HG03439 (cell line): ENCODE measurements at regions not wholly inside any gene's neighbourhood (a gene's known extent, or its start where the extent isn't known, plus 50 kb on each side); places are given as distances from the start of the nearest gene placed in this dataset.

Experiments used
- ATAC-seq: cut with Tn5 transposase; IDR thresholded peaks from one replicate; pipeline ENCODE4 v1.9.1; 2021; ENCODE audit warnings: mild to moderate bottlenecking, moderate library complexity; ENCODE audit not compliant: unreplicated experiment

GRCh38 chr9:82208741-82209450 lies 220.3 kb downstream of the SPATA31D1 start:
- ATAC-seq, result no peak

- ATAC-seq, result no peak
These were observed 221.4 kb downstream of the SPATA31D1 start for GRCh38 chr9:82209797-82210470.

DNA sequence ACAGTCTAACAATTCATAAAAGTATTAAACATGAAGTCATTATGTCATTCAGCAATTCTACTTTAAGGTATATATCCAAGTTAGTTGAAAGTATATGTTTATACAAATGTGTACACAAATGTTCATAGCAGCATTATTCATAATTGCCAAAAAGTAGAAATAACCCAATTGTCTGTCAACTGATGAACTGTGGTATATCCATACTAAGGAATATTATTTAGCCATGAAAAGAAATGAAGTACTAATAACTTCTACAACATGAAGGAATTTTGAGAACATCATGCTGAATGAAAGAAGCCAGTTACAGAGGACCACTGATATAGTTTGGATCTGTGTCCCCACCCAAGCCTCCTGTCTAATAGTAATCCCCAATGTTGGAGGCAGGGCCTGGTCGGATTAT lies 224.3 kb downstream of the SPATA31D1 start:
- ATAC-seq, result no peak

GRCh38 chr9:82216435-82216834 lies 227.9 kb downstream of the SPATA31D1 start:
- no peak for ATAC-seq

GRCh38 chr9:82223442-82223841 lies 234.9 kb downstream of the SPATA31D1 start:
- ATAC-seq, result no peak

DNA sequence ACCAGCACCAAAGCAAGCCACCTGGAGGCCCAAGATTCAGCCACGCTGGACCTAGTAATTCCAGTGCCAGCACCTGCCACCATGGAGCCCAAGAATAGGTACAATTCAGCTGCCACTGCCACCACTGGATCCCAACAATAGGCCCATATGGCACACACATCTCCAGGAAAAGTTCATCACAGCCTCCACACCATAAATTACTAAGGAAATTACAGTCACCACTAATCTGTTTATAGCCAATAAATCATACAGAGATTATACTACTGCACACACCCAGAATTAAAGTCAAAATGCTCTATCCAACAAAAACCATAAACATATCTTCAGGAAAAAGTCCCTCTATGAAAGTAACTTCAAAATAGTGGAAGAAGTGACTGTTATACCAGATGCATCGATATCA lies 242.8 kb downstream of the SPATA31D1 start:
- no peak for ATAC-seq

DNA sequence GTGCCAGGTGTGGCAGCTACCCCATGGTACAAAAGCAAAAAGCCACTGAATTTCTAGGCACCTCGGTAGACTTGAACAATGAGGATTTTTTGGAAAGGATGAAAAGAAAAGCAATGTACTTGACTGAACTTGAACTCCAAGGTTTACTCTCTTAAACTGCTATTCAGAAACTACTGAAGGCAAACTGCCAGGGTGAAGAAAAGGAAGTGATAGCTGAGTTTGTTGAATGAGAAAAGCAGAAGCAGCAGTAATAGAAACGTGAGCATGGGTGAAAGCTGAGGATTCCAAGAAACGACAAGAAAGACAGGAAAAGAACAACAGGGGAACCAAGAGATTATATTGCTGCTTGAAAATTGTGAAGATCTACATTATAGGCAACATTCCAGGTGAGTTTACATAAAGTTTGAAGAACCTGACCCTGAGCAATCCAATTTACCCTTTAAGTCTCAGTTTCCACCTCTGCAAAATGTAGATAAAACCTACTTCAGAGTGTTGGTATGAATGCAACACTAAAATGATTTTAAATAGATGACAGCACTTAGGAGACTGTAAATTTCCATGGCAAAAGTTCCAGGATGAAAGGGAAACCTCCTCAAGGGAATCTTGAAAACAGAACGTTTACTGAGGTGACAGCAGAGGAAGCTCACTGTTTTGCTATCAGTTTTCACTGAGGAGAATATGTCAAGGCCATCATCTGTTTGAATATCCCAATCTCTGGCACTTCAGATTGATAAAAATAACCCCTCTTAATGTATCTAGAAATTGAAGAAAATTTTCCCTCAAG lies 245.8 kb downstream of the SPATA31D1 start:
- ATAC-seq, result no peak

DNA sequence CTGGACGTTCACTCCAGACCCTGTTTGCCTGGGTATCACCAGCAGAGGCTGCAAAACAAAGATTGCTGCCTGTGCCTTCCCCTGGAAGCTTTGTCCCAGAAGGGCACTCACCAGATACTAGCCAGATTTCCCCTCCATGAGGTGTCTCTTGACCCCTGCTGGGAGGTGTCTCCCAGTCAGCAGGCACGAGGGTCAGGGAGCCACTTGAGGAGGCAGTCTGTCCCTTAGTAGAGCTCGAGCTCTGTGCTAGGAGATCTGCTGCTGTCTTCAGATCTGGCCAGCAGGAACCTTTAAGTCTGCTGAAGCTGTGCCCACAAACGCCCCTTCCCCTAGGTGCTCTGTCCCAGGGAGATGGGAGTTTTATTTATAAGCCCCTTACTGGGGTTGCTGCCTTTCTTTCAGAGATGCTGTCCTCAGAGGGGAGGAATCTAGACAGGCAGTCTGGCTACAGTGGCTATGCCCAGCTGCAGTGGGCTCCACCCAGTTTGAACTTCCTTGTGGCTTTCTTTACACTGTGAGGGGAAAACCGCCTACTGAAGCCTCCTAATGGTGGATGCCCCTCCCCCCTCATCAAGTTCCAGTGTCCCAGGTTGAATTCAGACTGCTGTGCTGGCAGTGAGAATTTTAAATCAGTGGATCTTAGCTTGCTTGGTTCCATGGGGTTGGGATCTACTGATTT lies 253.9 kb downstream of the SPATA31D1 start:
- ATAC-seq, result no peak

DNA sequence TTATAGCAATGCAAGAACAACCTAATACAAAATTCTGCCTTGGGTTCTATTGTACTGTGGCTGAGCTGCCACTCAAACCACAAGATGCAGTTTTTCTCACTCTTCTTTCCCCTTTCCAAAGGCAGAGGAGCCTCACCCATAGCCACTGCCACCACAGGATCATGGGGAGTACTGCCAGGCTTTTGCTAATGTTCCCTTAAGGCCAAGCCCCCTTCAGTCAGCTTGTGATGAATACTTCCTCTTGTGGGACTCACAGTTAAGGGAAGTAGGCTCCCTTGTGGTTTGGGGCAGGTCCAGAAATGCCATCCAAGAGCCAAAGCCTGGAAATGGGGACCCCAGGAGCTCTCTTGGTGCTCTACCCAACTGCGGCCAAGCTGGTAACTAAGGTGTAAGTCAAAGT lies 258.7 kb downstream of the SPATA31D1 start:
- ATAC-seq, result no peak

DNA sequence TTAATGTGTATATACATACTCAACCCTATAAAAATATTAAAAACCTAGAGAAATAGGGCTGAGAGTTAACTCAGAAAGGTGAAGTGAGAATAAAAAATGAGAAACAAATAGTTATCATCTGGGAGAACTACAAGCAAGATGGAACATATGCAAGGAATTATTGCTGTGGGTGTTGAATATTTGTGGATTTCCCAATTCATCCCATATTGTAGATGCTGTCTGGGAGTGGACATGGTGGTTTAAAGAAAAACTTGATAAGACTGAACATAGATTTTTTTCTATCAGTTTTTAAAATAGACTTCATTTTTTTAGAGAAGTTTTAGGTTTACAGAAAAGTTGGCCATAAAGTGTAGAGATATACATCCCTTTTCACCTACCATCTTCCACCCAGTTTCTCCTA lies 263.5 kb downstream of the SPATA31D1 start:
- no peak for ATAC-seq

DNA sequence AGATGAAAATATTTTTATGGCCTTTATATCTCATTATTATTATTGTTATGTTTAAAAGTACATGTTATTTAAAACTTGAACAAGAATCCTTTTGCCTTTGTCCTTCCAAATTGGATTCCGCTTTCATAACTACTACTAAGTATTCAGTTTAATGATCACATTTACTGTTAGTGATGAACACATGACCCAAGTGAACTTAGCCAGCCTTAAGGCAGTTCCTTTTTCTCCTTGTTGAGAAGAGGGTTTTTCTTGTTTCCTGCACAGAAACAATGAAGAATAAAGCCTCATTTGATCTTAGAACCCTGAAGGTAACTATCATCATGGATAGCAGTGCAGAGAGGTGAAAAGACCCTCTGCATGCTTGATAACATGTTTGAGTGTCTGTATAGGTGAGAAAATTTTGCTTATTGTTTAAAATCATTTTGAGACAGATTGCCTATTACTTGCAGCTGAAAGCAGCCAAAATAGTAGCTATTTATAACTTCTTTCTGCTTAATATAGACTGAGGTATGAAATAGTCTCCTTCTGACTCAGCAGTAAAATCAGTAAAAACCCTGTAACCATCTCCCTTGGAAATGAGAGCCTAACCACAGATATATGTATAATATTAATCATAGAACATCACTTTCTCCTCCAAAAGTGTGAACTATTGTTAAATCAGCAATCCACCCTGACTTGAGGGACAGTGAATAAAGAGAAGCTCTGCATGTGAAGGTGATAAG lies 266.2 kb downstream of the SPATA31D1 start:
- no peak for ATAC-seq

DNA sequence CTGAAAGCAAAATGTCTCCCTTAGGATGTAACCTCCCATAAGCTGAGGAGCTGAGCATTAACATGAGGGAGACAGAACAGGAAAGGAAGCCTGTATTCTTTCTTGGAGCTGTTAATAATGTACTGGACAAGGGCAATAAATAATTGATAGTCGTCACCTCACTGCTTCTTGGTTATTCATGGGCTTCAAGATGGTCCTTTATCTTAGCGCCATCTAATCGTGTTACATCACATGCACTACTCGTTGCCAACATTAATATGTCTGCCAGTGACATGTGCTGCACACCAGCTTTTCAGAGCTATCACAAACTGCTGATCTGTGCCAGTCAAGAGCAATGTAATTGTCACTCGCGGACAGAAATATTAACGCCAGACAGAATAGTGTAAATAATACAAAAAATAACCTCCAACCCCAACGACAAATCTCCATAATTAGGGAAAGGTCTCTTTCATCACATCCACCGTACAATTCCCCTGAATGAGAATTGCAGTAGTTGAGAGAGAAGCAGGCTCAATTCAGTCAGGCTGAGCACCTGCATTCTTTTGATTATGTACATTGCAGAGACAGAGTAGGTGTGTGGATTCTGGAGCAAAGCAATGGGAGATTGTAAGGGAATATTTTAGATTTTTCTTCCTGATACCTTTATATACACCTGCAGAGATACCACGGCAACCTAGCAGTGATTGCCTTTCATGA lies 267.1 kb downstream of the SPATA31D1 start:
- no peak for ATAC-seq

- no peak for ATAC-seq
These were observed 272.1 kb downstream of the SPATA31D1 start for GRCh38 chr9:82260691-82261090.

DNA sequence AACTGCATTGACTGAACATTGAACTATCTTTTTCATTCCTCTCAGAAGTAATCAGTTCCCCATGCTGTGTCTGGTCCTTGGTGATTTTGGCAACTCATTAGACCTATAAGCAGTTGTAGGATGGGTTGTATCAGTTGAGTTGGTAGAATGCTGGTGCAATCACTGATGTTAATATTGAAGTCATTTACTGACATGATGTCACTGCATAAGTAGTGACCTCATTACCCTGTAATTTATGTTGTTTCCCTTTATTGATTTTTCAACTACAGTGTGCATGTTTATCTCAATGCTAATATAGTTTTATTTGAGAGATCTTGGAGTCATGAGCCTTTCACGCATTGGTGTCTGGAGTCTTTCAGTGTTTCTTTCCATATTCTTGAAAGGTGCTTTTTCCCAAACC lies 275.0 kb downstream of the SPATA31D1 start:
- no peak for ATAC-seq

DNA sequence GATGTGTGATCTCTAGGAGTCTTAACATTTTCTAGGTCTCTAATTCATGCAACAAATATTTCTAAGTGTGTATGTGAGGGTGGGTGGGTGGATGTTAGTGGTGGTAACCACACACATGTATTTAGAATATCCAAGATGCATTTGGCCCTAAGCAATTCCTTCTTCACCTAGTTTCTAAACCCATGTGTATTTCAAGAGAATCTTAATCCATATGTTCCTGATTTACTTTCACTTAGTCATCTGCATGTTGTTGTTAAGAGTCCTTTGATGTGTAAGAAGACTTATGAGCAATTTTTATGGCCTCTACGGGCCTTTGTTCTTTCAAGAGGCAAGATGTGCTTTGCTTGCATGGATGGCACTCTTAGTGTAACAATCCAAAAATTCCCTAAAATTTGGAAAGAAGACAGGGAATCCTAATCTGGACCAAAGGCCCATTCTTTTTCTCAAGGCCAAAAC lies 282.6 kb downstream of the SPATA31D1 start:
- ATAC-seq, result no peak

DNA sequence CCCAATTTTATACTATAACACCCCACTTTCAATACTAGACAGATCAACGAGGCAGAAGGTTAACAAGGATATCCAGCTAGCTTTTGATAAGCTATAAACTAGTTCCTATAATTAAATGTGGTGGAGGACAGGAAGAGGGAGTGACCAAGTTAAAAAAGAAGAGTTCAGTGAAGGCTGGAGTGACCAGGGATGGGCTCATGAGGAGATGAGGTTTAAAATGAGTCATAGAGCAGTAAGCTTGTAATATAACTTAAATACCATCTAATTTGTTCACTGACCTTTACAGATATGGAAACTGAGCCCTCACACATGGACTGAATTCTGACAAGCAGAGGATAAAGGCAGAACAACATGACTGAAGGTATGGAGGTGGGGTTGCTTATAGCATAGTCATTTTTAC lies 284.5 kb downstream of the SPATA31D1 start:
- ATAC-seq, result no peak

DNA sequence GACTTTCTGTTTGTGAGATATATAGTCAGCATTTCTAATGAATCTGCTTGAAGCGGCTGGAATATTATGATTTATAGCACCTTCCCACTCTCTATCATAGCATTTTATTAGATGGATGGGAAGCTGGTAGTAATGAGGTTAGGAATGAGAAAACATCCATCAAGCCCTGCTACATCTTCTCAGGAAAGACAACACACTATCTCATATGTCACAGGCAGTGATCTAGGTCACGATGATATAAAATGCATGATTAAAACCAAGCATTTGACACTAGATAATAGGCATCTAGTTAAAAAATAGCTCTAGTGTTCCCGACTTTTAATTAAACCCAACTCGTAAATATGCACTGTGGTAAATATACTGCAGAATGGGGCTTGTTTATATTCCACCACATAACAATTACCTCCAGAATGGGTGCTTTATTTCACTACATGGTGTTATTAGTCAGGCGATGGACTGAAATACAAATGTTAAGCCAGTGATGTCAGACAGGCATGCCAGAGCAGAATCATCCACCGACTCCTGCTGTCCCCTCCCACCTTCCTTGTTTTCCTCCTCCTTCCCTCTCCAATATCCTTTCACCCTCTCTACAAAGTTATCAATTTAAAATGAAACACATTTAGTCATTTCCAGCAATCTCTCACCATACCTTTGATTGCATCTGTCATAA lies 286.8 kb downstream of the SPATA31D1 start:
- ATAC-seq, result no peak

DNA sequence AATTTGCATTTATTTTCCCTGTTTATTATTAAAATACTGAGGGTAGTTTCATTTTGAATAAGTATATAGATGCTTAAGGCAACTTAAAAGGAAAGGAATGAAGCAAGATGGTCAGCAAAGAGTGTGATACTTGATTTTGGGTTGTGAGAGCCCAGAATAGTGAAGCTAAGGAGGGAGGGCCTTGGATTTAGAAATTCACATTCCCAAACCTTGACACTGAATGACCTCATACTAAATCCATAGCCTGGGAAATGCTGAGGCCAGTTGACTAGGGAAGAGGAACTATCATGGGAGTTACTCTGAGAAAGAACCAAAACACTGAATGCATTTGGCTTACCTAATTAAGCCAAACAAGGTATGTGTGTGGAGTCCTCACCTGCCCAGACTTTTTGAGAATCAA lies 292.5 kb downstream of the SPATA31D1 start:
- ATAC-seq, result no peak

DNA sequence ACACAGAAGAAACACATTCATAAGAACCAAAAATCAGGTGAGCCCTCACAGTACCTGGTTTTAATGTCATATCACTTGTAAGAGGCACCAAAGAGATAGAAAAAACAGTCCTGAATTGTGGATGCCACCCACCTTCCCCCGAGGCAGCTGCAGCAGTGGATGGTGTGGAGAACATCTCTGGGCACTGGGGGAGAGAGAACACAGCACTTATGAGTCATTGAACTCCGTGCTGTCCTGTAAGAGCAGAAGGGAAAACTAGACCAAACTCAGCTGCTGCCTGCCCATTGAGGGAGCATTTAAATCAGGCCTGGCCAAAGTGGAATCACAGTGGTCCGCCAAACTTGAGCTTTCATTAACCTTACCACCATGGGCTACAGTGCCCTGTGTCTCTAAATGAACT lies 296.2 kb downstream of the SPATA31D1 start:
- no peak for ATAC-seq
